Smooth muscle cell (in vitro differentiated cells): ENCODE measurements at regions not wholly inside any gene's neighbourhood (a gene's known extent, or its start where the extent isn't known, plus 50 kb on each side); places are given as distances from the start of the nearest gene placed in this dataset.

Experiments
- DNase-seq: peaks from one replicate; lab custom pipeline; 2025; ENCODE audit not compliant: unreplicated experiment; lab: John Stamatoyannopoulos, UW
- H2AFZ ChIP-seq: fragments of 200-600 bp; sonication (generic); 2 replicates; pipeline ENCODE4 v1.6.0; 2016; ENCODE audit warnings: antibody characterized with exemption, low read depth, mild to moderate bottlenecking
- H3F3A ChIP-seq: fragments of 200-600 bp; sonication (generic); 2 replicates; pipeline ENCODE4 v1.6.0; 2017; ENCODE audit warnings: antibody characterized with exemption, low read depth
- H3K27ac ChIP-seq: fragments of 200-600 bp; sonication (generic); 2 replicates; pipeline ENCODE4 v1.5.1; 2016; ENCODE audit warnings: low read depth, mild to moderate bottlenecking
- H3K27me3 ChIP-seq: fragments of 200-600 bp; sonication (generic); 2 replicates; pipeline ENCODE4 v1.6.1; 2016; ENCODE audit warnings: low read depth, mild to moderate bottlenecking
- H3K36me3 ChIP-seq: fragments of 200-600 bp; sonication (generic); 2 replicates; pipeline ENCODE4 v1.5.1; 2016; ENCODE audit warnings: low read depth
- H3K4me1 ChIP-seq: fragments of 200-600 bp; sonication (generic); 2 replicates; pipeline ENCODE4 v1.5.1; 2016; ENCODE audit warnings: low read depth
- H3K4me2 ChIP-seq: fragments of 200-600 bp; sonication (generic); 2 replicates; pipeline ENCODE4 v1.6.0; 2016; ENCODE audit warnings: mild to moderate bottlenecking
- H3K4me3 ChIP-seq: fragments of 200-600 bp; sonication (generic); 2 replicates; pipeline ENCODE4 v1.5.1; 2016; ENCODE audit warnings: mild to moderate bottlenecking
- H3K79me2 ChIP-seq: fragments of 200-600 bp; sonication (generic); 2 replicates; pipeline ENCODE4 v1.6.0; 2016; ENCODE audit warnings: low read depth, mild to moderate bottlenecking
- H3K9ac ChIP-seq: fragments of 200-600 bp; sonication (generic); 2 replicates; pipeline ENCODE4 v1.6.0; 2016; ENCODE audit warnings: low read depth
- H3K9me3 ChIP-seq: fragments of 200-600 bp; sonication (generic); replicated peaks from 2 replicates; pipeline ENCODE4 v1.5.1; 2016; ENCODE audit warnings: low read depth
- H4K20me1 ChIP-seq: fragments of 200-600 bp; sonication (generic); 2 replicates; pipeline ENCODE4 v1.6.0; 2016; ENCODE audit warnings: low read depth
- CTCF ChIP-seq: fragments of 200-600 bp; sonication (generic); IDR thresholded peaks from 2 replicates; pipeline ENCODE4 v1.5.1; 2017; ENCODE audit warnings: borderline replicate concordance, mild to moderate bottlenecking, antibody characterized with exemption; ENCODE audit not compliant: insufficient read depth, poor library complexity, severe bottlenecking
- WGBS: methylation state at CpG from one replicate; pipeline ENCODE4 v1.1.7; 2016; ENCODE audit warnings: low lambda C conversion rate; 5-methylcytosine and 5-hydroxymethylcytosine counted together

- H3K9ac ChIP-seq, result no peak overlapping the region
- H3K4me3 ChIP-seq, result no peak overlapping the region
- TF ChIP-seq CTCF, result no peak
- H3K4me2 ChIP-seq, result no peak overlapping the region
- no peaks in the 10 kb centered on the region for H3K27me3 ChIP-seq
- no peak overlapping the region for H3K27ac ChIP-seq
- no peaks in the 10 kb centered on the region for H3K4me1 ChIP-seq
- no peak for DNase-seq
- H3K79me2 ChIP-seq, result no peaks in the 10 kb centered on the region
- H3K36me3 ChIP-seq, result no peaks in the 10 kb centered on the region
- H2AFZ ChIP-seq, result no peak overlapping the region
- H3F3A ChIP-seq, result no peaks in the 10 kb centered on the region
- no peaks in the 10 kb centered on the region for H3K9me3 ChIP-seq
- H4K20me1 ChIP-seq, result no peaks in the 10 kb centered on the region
- WGBS, result 77% methylated on average over 2 of the region's 2 CpGs
Measured at GRCh38 chr5:112018846-112019245, 261.9 kb upstream of the NREP start.

- Histone ChIP-seq H3K79me2 (no peaks in the 10 kb centered on the region), H3K27ac (no peak overlapping the region), H2AFZ (no peak overlapping the region), H3K4me3 (no peak overlapping the region), H3K9me3 (no peaks in the 10 kb centered on the region), H3F3A (no peaks in the 10 kb centered on the region), H4K20me1 (no peaks in the 10 kb centered on the region), H3K4me1 (no peaks in the 10 kb centered on the region), H3K9ac (no peak overlapping the region), H3K4me2 (no peak overlapping the region), H3K27me3 (no peaks in the 10 kb centered on the region), H3K36me3 (no peaks in the 10 kb centered on the region)
- WGBS, result 91% methylated on average over 5 of the region's 5 CpGs
- DNase-seq, result no peak
- no peak for TF ChIP-seq CTCF
Measured at GRCh38 chr5:112016980-112017379, 260.0 kb upstream of the NREP start.

- Histone ChIP-seq H3K4me2 (no peak overlapping the region), H3K4me3 (no peak overlapping the region), H4K20me1 (no peaks in the 10 kb centered on the region), H3K27ac (no peak overlapping the region), H3K79me2 (no peaks in the 10 kb centered on the region), H3F3A (no peaks in the 10 kb centered on the region), H3K4me1 (no peaks in the 10 kb centered on the region), H3K36me3 (no peaks in the 10 kb centered on the region), H3K27me3 (no peaks in the 10 kb centered on the region), H3K9ac (no peak overlapping the region), H3K9me3 (no peaks in the 10 kb centered on the region), H2AFZ (no peak overlapping the region)
- TF ChIP-seq CTCF, result no peak
- DNase-seq, result no peak
Measured at GRCh38 chr5:112014783-112015395, 257.9 kb upstream of the NREP start.

- Histone ChIP-seq H3K79me2 (no peaks in the 10 kb centered on the region), H3K4me1 (no peaks in the 10 kb centered on the region), H3K27me3 (no peaks in the 10 kb centered on the region), H2AFZ (no peak overlapping the region), H3K4me3 (no peak overlapping the region), H3K9ac (no peak overlapping the region), H3K9me3 (no peaks in the 10 kb centered on the region), H3K27ac (no peak overlapping the region), H4K20me1 (no peaks in the 10 kb centered on the region), H3F3A (no peaks in the 10 kb centered on the region), H3K36me3 (no peaks in the 10 kb centered on the region), H3K4me2 (no peak overlapping the region)
- DNase-seq, result no peak
- no peak for TF ChIP-seq CTCF
Measured at GRCh38 chr5:112013660-112014059, 256.7 kb upstream of the NREP start.
